Testis (tissue), 2 donors: ENCODE measurements at regions not wholly inside any gene's neighbourhood (a gene's known extent, or its start where the extent isn't known, plus 50 kb on each side); places are given as distances from the start of the nearest gene placed in this dataset.

Experiments used
- DNase-seq: peaks from one replicate; pipeline ENCODE4 v3.0.0-alpha.2; 2019
- H3K27ac ChIP-seq, 2 donors: fragments of 200-600 bp; sonication (generic); one replicate each; pipeline ENCODE4 v1.5.1; 2019
- H3K27me3 ChIP-seq: fragments of 200-600 bp; sonication (generic); one replicate; pipeline ENCODE4 v1.5.1; 2019
- H3K36me3 ChIP-seq: fragments of 200-600 bp; sonication (generic); one replicate; pipeline ENCODE4 v1.5.1; 2017; ENCODE audit warnings: low read depth; ENCODE audit errors: missing control alignments
- H3K4me1 ChIP-seq: fragments of 200-600 bp; sonication (generic); one replicate; pipeline ENCODE4 v1.5.1; 2019
- H3K4me3 ChIP-seq, 2 donors: fragments of 200-600 bp; sonication (generic); one replicate each; pipeline ENCODE4 v1.5.1; 2017 to 2019
- H3K9me3 ChIP-seq: fragments of 200-600 bp; sonication (generic); one replicate; pipeline ENCODE4 v1.5.1; 2017
- POLR2A ChIP-seq: fragments of 450-650 bp; IDR thresholded peaks from one replicate; pipeline ENCODE4 v1.6.1; 2017; ENCODE audit warnings: antibody characterized with exemption, mild to moderate bottlenecking, moderate library complexity
- WGBS, 2 donors: methylation state at CpG; one replicate each; pipeline ENCODE4 v1.1.5; 2018; 5-methylcytosine and 5-hydroxymethylcytosine counted together
- intact Hi-C: fragments of 100-400 bp; cut with DNase I; formaldehyde crosslinking; loops from one replicate; pipeline ENCODE4 v1.15.1; 2023; ENCODE audit warnings: low total_unique reads
- TF ChIP-seq, protein P1 (sequence below), 3 experiments: fragments of 450-650 bp in 2 of 3; fragments of 200-600 bp in 1 of 3; sonication (generic) in 1 of 3; IDR thresholded peaks; one replicate each; pipeline ENCODE4 v1.5.1; 2016 to 2019; ENCODE audit warnings: antibody characterized with exemption in 3 of 3, mild to moderate bottlenecking in 2 of 3, moderate library complexity in 1 of 3

DNA sequence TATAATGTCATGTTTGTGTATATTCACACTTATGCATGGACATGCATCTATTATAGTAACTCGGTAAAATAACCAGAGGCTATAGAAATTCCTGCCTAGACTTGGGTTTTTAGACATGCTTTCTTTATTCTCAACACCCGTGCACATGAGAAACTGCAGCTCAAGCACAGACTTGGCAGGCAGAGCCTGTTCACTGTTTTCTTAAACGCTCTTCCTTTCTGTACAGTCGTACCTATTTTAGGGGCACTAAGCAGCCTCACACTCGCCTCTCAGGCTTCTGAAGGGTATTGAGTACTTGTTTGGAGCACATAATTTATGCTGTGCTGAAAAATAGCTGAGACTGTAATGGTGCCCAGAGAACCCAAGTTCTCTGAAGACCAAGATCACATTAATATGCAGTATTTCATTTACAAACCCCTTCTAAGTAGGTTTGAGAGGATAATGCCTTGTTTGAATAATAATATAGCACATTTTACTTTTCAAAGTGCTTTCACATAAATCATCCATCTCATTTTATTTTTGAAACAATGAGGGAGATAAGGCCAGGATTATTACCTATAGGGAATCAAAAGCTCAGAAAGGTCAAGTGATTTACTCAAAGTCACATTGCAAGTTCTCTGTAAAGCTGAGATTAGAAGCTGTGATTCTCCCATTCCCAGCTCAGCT is 429.9 kb downstream of the SPRY2 start:
- H3K4me3 ChIP-seq = no peak overlapping the region
- no peak overlapping the region for H3K27ac ChIP-seq
- WGBS, 2 donors = 78 to 82% methylated on average over 5 of the region's 5 CpGs
- H3K36me3 ChIP-seq = no peaks in the 10 kb centered on the region
- intact Hi-C loops = no loop called here
- H3K4me1 ChIP-seq = no peaks in the 10 kb centered on the region
- TF ChIP-seq, protein P1, sequence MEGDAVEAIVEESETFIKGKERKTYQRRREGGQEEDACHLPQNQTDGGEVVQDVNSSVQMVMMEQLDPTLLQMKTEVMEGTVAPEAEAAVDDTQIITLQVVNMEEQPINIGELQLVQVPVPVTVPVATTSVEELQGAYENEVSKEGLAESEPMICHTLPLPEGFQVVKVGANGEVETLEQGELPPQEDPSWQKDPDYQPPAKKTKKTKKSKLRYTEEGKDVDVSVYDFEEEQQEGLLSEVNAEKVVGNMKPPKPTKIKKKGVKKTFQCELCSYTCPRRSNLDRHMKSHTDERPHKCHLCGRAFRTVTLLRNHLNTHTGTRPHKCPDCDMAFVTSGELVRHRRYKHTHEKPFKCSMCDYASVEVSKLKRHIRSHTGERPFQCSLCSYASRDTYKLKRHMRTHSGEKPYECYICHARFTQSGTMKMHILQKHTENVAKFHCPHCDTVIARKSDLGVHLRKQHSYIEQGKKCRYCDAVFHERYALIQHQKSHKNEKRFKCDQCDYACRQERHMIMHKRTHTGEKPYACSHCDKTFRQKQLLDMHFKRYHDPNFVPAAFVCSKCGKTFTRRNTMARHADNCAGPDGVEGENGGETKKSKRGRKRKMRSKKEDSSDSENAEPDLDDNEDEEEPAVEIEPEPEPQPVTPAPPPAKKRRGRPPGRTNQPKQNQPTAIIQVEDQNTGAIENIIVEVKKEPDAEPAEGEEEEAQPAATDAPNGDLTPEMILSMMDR (IDR thresholded peaks at IDR 0.05) = no peak
- TF ChIP-seq POLR2A = no peak
- no peak for DNase-seq
- H3K27me3 ChIP-seq = no peaks in the 10 kb centered on the region
- no peaks in the 10 kb centered on the region for H3K9me3 ChIP-seq

DNA sequence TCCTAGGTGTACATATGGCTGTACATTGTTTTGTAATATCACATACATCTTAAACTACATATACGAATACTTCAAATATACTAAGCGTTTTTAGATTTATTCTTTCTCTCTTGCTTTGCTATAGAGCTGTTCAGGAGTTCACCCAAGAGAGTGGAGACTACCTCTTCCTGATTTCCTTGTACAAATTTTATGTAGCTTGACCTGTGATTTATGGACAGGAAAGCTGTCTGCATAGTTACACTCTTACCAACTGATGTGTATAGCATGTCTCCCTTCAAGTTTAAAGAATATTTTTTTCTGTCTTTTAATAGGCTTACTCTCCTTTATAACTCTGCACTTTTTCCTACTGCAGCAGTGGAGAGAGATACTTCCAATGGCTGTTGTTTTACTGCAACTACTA is 428.7 kb downstream of the NDFIP2 start:
- intact Hi-C loops = no loop called here
- Histone ChIP-seq H3K4me1 (no peaks in the 10 kb centered on the region), H3K4me3 (no peak overlapping the region), H3K27me3 (no peaks in the 10 kb centered on the region), H3K27ac (no peak overlapping the region), H3K36me3 (no peaks in the 10 kb centered on the region), H3K9me3 (no peaks in the 10 kb centered on the region)
- TF ChIP-seq, protein P1 (IDR thresholded peaks at IDR 0.05) = no peak
- TF ChIP-seq POLR2A = no peak
- DNase-seq = no peak
- 83 to 92% methylated on average over 2 of the region's 2 CpGs for WGBS, 2 donors

DNA sequence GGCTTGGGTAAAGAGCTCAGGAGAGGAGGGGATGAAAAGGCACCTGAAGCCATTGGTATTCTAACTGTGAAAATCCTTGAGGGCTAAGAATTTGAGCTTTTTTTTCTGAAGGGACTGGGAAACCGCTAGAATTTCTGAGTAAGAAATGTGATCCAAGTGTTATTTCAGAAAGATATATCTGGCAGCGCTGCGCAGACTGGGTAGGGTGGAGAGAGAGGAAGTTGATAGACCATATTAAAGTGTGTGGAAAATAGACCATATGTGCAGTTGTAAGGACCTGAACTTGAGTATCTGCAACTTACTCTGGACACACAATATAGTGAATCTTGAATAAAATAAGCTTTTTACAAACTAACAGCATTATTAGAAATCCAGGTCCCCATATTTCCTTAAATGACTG is 427.4 kb downstream of the NDFIP2 start:
- no peaks in the 10 kb centered on the region for H3K9me3 ChIP-seq
- no peak overlapping the region for H3K4me3 ChIP-seq
- H3K27me3 ChIP-seq = no peaks in the 10 kb centered on the region
- DNase-seq = no peak
- TF ChIP-seq POLR2A = no peak
- TF ChIP-seq, protein P1 (IDR thresholded peaks at IDR 0.05) = no peak
- no peaks in the 10 kb centered on the region for H3K36me3 ChIP-seq
- no peaks in the 10 kb centered on the region for H3K4me1 ChIP-seq
- 74 to 80% methylated on average over 3 of the region's 3 CpGs for WGBS, 2 donors
- intact Hi-C loops = no loop called here
- no peak overlapping the region for H3K27ac ChIP-seq

DNA sequence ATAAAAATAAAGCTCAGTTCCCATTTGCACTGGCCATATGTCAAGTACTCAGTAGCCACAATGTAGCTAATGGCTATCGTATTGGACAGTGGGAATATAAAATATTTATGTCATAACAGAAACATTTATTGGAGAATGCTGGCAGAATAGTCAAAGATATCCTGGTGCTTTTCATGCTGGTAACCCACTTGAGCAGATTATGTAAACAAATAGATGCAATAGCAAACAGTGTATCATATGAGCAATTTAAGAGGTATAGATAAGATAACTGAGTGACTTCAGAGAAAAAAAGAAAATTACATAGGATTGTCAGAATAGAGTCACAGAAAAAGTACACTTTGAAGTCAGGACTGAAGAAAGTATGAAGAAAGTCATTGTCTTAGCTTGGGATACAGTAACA is 426.6 kb downstream of the NDFIP2 start:
- DNase-seq = no peak
- no peaks in the 10 kb centered on the region for H3K36me3 ChIP-seq
- H3K27me3 ChIP-seq = no peaks in the 10 kb centered on the region
- intact Hi-C loops = no loop called here
- TF ChIP-seq, protein P1 (IDR thresholded peaks at IDR 0.05) = no peak
- TF ChIP-seq POLR2A = no peak
- no peaks in the 10 kb centered on the region for H3K9me3 ChIP-seq
- H3K4me3 ChIP-seq = no peak overlapping the region
- WGBS, 2 donors = 70 to 84% methylated on average over 1 of the region's 1 CpG
- H3K4me1 ChIP-seq = no peaks in the 10 kb centered on the region
- no peak overlapping the region for H3K27ac ChIP-seq

DNA sequence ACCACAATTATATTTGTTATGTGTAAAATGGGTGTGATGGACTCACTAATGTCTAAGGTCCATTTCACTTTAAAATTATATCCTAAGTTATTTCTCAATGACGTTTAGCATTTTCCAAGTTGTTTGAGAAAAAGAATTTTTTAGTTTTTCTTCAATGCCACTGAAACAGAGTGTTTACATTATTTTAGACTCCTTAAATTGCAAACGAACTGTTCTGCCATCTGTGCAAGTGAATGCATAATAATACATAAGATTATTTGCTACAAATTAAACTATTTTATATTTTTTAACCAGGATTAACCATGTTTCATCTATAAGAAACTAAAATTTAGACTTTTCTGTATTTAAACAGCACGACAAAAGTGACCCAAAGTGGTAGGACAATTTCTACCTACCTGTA is 425.4 kb downstream of the NDFIP2 start:
- Histone ChIP-seq H3K27me3 (no peaks in the 10 kb centered on the region), H3K4me3 (no peak overlapping the region), H3K36me3 (no peaks in the 10 kb centered on the region), H3K9me3 (no peaks in the 10 kb centered on the region), H3K4me1 (no peaks in the 10 kb centered on the region), H3K27ac (no peak overlapping the region)
- intact Hi-C loops = no loop called here
- no peak for TF ChIP-seq POLR2A
- TF ChIP-seq, protein P1 (IDR thresholded peaks at IDR 0.05) = no peak
- DNase-seq = no peak
- WGBS, 2 donors = 72 to 76% methylated on average over 3 of the region's 3 CpGs
